Nephron (organoid): ENCODE measurements at regions not wholly inside any gene's neighbourhood (a gene's known extent, or its start where the extent isn't known, plus 50 kb on each side); places are given as distances from the start of the nearest gene placed in this dataset.

ENCODE experiments used
- H3K27ac Mint-ChIP-seq, 3 experiments: 2 replicates each; pipeline ENCODE4 v1.8.0; 2020; ENCODE audit warnings: mixed read lengths in 3 of 3, mild to moderate bottlenecking in 2 of 3, moderate library complexity in 1 of 3
- H3K27me3 Mint-ChIP-seq: 2 replicates; pipeline ENCODE4 v1.8.0; 2021; ENCODE audit warnings: low read depth, mild to moderate bottlenecking, moderate library complexity, mixed read lengths
- H3K36me3 Mint-ChIP-seq: 2 replicates; pipeline ENCODE4 v1.8.0; 2020; ENCODE audit warnings: low read depth, mixed read lengths
- H3K4me1 Mint-ChIP-seq: 2 replicates; pipeline ENCODE4 v1.8.0; 2020; ENCODE audit warnings: mixed read lengths
- H3K4me3 Mint-ChIP-seq, 3 experiments: 2 replicates each; pipeline ENCODE4 v1.8.0; 2020; ENCODE audit warnings: mild to moderate bottlenecking in 3 of 3, mixed read lengths in 3 of 3, moderate library complexity in 2 of 3
- H3K9me3 Mint-ChIP-seq: 2 replicates; pipeline ENCODE4 v1.8.0; 2020; ENCODE audit warnings: mixed read lengths
- CTCF ChIP-seq, 3 experiments: fragments of 200-600 bp; sonication (generic); IDR thresholded peaks; one replicate each; pipeline ENCODE4 v1.5.0; 2021; ENCODE audit warnings: antibody characterized with exemption in 3 of 3; ENCODE audit not compliant: unreplicated experiment in 3 of 3

- Mint-ChIP-seq H3K36me3 (no peaks in the 10 kb centered on the region), H3K4me1 (peaks cover 8% of the 10 kb centered on the region), H3K27me3 (no peaks in the 10 kb centered on the region), H3K27ac (peak overlapping the region; percentile 78 to 91 (median 90)), H3K4me3 (no peak overlapping the region), H3K9me3 (peaks cover 16% of the 10 kb centered on the region)
- TF ChIP-seq CTCF (IDR thresholded peaks at IDR 0.05; ENCODE audit: unreplicated experiment in 3 of 3), result no peak
Observed at GRCh38 chr1:96865731-96866685, 144.4 kb downstream of the PTBP2 start.

GRCh38 chr1:96872757-96873156 lies 151.2 kb downstream of the PTBP2 start:
- Mint-ChIP-seq H3K27ac (no peak overlapping the region), H3K4me1 (no peaks in the 10 kb centered on the region), H3K36me3 (no peaks in the 10 kb centered on the region), H3K27me3 (no peaks in the 10 kb centered on the region), H3K4me3 (no peak overlapping the region), H3K9me3 (peaks cover 31% of the 10 kb centered on the region)
- no peak for TF ChIP-seq CTCF (IDR thresholded peaks at IDR 0.05; ENCODE audit: unreplicated experiment in 3 of 3)

- no peak for TF ChIP-seq CTCF (IDR thresholded peaks at IDR 0.05; ENCODE audit: unreplicated experiment in 3 of 3)
- no peak overlapping the region for H3K27ac Mint-ChIP-seq
- no peaks in the 10 kb centered on the region for H3K4me1 Mint-ChIP-seq
- H3K4me3 Mint-ChIP-seq, result no peak overlapping the region
- peaks cover 3% of the 10 kb centered on the region for H3K9me3 Mint-ChIP-seq
- H3K36me3 Mint-ChIP-seq, result no peaks in the 10 kb centered on the region
- H3K27me3 Mint-ChIP-seq, result no peaks in the 10 kb centered on the region
Observed at GRCh38 chr1:96878640-96879039, 157.1 kb downstream of the PTBP2 start.

GRCh38 chr1:96880626-96881025 lies 159.0 kb downstream of the PTBP2 start:
- H3K27me3 Mint-ChIP-seq, result no peaks in the 10 kb centered on the region
- H3K27ac Mint-ChIP-seq, result no peak overlapping the region
- no peaks in the 10 kb centered on the region for H3K4me1 Mint-ChIP-seq
- no peak for TF ChIP-seq CTCF (IDR thresholded peaks at IDR 0.05; ENCODE audit: unreplicated experiment in 3 of 3)
- no peak overlapping the region for H3K4me3 Mint-ChIP-seq
- H3K36me3 Mint-ChIP-seq, result no peaks in the 10 kb centered on the region
- no peaks in the 10 kb centered on the region for H3K9me3 Mint-ChIP-seq

GRCh38 chr1:96882096-96882495 lies 160.5 kb downstream of the PTBP2 start:
- Mint-ChIP-seq H3K36me3 (no peaks in the 10 kb centered on the region), H3K4me1 (no peaks in the 10 kb centered on the region), H3K27me3 (no peaks in the 10 kb centered on the region), H3K4me3 (no peak overlapping the region), H3K27ac (no peak overlapping the region), H3K9me3 (no peaks in the 10 kb centered on the region)
- no peak for TF ChIP-seq CTCF (IDR thresholded peaks at IDR 0.05; ENCODE audit: unreplicated experiment in 3 of 3)

GRCh38 chr1:96886474-96886873 lies 164.9 kb downstream of the PTBP2 start:
- TF ChIP-seq CTCF (IDR thresholded peaks at IDR 0.05; ENCODE audit: unreplicated experiment in 3 of 3), result no peak
- H3K27me3 Mint-ChIP-seq, result no peaks in the 10 kb centered on the region

More at GRCh38 chr1:96886474-96886873, 164.9 kb downstream of the PTBP2 start:
- Mint-ChIP-seq H3K36me3 (no peaks in the 10 kb centered on the region), H3K4me3 (no peak overlapping the region), H3K27ac (no peak overlapping the region), H3K4me1 (no peaks in the 10 kb centered on the region), H3K9me3 (peaks cover 4% of the 10 kb centered on the region)
